Colonic mucosa (tissue), 4 donors: ENCODE measurements at regions not wholly inside any gene's neighbourhood (a gene's known extent, or its start where the extent isn't known, plus 50 kb on each side); places are given as distances from the start of the nearest gene placed in this dataset.

ENCODE experiments used
- DNase-seq: peaks from one replicate; pipeline ENCODE4 v3.0.0-alpha.2; 2020
- H3K27ac ChIP-seq: fragments of 200-600 bp; one replicate; pipeline ENCODE4 v1.8.0; 2021
- H3K27me3 ChIP-seq: fragments of 200-600 bp; one replicate; pipeline ENCODE4 v1.8.0; 2021
- H3K36me3 ChIP-seq: fragments of 200-600 bp; one replicate; pipeline ENCODE4 v1.8.0; 2021
- H3K4me1 ChIP-seq: fragments of 200-600 bp; one replicate; pipeline ENCODE4 v1.8.0; 2021; ENCODE audit warnings: mild to moderate bottlenecking
- H3K4me3 ChIP-seq: fragments of 200-600 bp; one replicate; pipeline ENCODE4 v1.8.0; 2021
- H3K9ac ChIP-seq, 2 donors: one replicate each; pipeline ENCODE4 v1.7.0; 2013; ENCODE audit warnings: control low read depth in 2 of 2, low read depth in 2 of 2, low read length in 2 of 2
- H3K9me3 ChIP-seq: fragments of 200-600 bp; one replicate; pipeline ENCODE4 v1.8.0; 2021
- intact Hi-C: fragments of 100-400 bp; cut with DNase I; formaldehyde crosslinking; loops from one replicate; pipeline ENCODE4 v1.14.1; 2022
- TF ChIP-seq, protein P1 (sequence below): fragments of 200-600 bp; IDR thresholded peaks from one replicate; pipeline ENCODE4 v1.8.0; 2022; ENCODE audit warnings: antibody characterized with exemption, mild to moderate bottlenecking
- donor health status: healthy.
- donor health status: DM: no; HTN: no; CAD: no.
- donor health status: DM: no; HTN: no; CAD: no.

DNA sequence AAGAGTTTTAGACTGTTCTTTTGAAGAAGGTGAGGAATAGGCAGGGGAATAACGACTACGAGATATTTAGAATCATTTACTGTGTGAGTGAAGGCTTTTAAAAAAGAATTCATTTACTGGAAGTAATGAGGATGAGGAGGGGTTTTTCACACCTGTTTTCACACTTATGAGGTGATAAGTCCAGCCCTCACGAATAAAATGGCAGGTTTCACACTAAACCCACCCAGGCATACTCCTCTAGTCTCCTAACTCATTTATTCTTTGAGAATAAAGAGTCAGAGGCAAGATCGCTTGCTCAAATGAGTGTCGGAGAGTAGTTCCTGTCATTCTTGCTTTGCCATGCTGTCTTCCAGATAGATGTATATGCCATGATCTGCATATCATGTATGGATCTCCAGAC lies 79.0 kb upstream of the ZEB2 start:
- Histone ChIP-seq H3K4me3 (no peak overlapping the region), H3K9ac (no peak overlapping the region), H3K36me3 (no peaks in the 10 kb centered on the region), H3K27me3 (no peaks in the 10 kb centered on the region), H3K4me1 (no peaks in the 10 kb centered on the region), H3K9me3 (no peaks in the 10 kb centered on the region), H3K27ac (no peak overlapping the region)
- DNase-seq = no peak
- TF ChIP-seq, protein P1, sequence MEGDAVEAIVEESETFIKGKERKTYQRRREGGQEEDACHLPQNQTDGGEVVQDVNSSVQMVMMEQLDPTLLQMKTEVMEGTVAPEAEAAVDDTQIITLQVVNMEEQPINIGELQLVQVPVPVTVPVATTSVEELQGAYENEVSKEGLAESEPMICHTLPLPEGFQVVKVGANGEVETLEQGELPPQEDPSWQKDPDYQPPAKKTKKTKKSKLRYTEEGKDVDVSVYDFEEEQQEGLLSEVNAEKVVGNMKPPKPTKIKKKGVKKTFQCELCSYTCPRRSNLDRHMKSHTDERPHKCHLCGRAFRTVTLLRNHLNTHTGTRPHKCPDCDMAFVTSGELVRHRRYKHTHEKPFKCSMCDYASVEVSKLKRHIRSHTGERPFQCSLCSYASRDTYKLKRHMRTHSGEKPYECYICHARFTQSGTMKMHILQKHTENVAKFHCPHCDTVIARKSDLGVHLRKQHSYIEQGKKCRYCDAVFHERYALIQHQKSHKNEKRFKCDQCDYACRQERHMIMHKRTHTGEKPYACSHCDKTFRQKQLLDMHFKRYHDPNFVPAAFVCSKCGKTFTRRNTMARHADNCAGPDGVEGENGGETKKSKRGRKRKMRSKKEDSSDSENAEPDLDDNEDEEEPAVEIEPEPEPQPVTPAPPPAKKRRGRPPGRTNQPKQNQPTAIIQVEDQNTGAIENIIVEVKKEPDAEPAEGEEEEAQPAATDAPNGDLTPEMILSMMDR = no peak
- intact Hi-C loops = no loop called here

DNA sequence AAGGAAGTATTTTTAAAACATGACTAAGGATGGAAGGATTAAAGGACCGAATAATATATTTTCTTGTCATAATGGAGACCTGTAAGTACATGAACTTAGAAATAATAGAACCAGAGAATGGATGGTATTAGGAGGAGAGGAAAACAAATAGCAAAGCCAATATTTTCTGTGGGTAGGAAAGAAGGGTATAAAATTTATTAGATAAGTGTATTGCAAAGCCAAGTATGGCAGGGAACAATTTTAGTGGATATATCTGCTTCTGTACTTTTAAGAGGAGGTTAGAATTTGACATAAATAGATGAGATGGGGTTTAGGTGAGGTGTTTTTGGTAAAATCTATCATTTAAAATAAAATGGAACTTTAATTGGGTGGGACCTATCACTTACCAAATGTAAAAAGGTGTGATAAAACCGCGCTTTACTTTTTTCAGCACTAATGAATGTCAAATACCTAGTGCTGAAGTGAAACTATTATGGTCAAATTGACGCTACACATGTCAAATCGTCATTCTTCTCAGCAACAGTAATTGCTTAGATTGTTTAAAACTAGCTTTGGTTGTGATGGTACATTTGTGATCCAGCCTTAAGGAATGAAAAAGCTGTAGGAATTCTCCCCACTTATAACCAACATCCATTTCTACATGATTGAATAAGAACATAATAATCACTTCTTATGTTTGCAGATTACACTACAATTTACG lies 78.1 kb upstream of the ZEB2 start:
- intact Hi-C loops = no loop called here
- Histone ChIP-seq H3K27me3 (no peaks in the 10 kb centered on the region), H3K4me3 (no peak overlapping the region), H3K36me3 (no peaks in the 10 kb centered on the region), H3K4me1 (no peaks in the 10 kb centered on the region), H3K9me3 (no peaks in the 10 kb centered on the region), H3K9ac (no peak overlapping the region), H3K27ac (no peak overlapping the region)
- DNase-seq = no peak
- TF ChIP-seq, protein P1 = no peak

DNA sequence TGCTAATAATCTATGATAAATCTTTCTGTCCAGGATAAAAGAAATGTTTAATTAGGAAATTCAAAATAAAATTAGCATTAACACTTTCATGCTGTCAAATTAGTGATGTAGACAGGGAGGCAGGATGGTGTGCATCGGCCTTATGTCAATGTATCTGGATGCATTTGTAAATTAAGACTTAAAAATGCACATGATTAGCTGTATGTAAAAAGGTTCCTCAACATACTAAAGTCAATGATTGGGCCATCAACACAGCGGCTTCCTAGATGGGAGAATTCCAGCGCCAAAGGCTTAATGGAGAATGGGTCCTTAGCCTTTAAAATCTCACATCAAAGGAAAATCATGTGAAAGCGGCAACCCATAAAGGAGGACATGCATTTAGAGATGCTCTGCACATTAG lies 77.5 kb upstream of the ZEB2 start:
- no peak for DNase-seq
- no peak overlapping the region for H3K27ac ChIP-seq
- no peaks in the 10 kb centered on the region for H3K27me3 ChIP-seq
- H3K4me3 ChIP-seq = no peak overlapping the region
- intact Hi-C loops = no loop called here
- no peak overlapping the region for H3K9ac ChIP-seq
- no peaks in the 10 kb centered on the region for H3K4me1 ChIP-seq
- no peaks in the 10 kb centered on the region for H3K9me3 ChIP-seq
- H3K36me3 ChIP-seq = no peaks in the 10 kb centered on the region
- TF ChIP-seq, protein P1 = no peak

DNA sequence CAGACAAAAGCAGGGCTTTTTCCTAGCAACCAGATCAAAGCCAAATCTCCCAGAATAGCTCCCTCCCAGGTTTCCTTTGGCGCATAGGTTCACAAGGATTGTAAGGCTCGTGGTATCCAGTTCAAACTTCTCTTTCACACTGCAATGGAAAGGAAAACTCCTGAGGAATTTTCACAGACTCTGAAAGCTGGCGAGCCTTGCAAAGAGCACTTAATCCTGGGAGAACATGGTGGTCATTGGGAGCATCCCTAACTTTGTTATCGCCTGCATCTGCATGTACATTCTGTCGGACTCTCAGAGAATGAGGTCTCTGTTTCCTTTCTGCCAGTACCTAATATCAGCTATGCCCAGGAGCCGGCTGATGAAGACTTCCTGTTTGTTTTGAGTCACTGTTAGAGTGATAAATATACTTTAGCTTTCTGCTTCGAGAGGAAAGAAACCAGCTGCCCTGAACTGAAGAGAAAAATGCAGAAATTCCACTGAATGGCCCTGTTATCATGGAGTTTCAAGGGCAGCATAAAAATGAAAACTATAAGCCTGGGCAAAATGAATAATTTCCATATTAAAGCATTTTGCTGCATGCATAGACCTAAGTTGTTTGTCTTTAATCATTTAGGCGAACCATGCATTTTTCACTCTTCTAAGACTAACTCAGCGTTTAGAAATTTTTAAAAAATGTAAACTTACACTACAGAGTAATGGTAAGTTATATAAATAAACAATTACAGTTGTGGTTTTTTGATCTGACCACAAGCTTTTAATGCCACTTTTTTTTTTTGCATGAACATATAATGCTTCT lies 76.4 kb upstream of the ZEB2 start:
- TF ChIP-seq, protein P1 = no peak
- no peak overlapping the region for H3K27ac ChIP-seq
- no peaks in the 10 kb centered on the region for H3K27me3 ChIP-seq
- no peak overlapping the region for H3K9ac ChIP-seq
- no peaks in the 10 kb centered on the region for H3K9me3 ChIP-seq
- no peak overlapping the region for H3K4me3 ChIP-seq
- no peaks in the 10 kb centered on the region for H3K4me1 ChIP-seq
- no peak for DNase-seq
- intact Hi-C loops = no loop called here
- no peaks in the 10 kb centered on the region for H3K36me3 ChIP-seq

DNA sequence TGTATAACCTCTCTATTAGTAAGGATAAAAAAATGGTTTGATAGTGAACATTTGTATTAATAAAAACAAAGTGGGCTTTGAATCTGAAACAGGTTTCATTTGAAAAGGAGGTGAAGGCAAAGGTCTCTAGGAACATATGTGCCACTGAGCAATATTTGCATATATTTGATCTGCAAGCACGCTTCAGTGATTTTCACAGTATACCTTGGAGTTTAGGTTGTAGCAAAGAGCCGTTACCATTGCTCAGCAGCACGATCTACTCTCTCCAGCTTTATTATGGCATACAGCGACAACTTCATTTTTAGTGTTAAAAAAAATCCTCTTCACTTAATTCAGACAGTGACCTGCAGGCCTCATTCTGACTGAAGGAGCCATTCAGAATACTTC lies 75.8 kb upstream of the ZEB2 start:
- intact Hi-C loops = no loop called here
- H3K36me3 ChIP-seq = no peaks in the 10 kb centered on the region
- H3K9ac ChIP-seq = no peak overlapping the region
- TF ChIP-seq, protein P1 = no peak
- H3K27me3 ChIP-seq = no peaks in the 10 kb centered on the region
- H3K9me3 ChIP-seq = no peaks in the 10 kb centered on the region
- no peak for DNase-seq
- no peak overlapping the region for H3K4me3 ChIP-seq
- H3K27ac ChIP-seq = no peak overlapping the region
- H3K4me1 ChIP-seq = no peaks in the 10 kb centered on the region
